ENCODE measurements at regions not wholly inside any gene's neighbourhood (a gene's known extent, or its start where the extent isn't known, plus 50 kb on each side); places are given as distances from the start of the nearest gene placed in this dataset.
A peak's percentile ranks its signal among the peaks of the same experiment; 100 is the strongest.

DNA sequence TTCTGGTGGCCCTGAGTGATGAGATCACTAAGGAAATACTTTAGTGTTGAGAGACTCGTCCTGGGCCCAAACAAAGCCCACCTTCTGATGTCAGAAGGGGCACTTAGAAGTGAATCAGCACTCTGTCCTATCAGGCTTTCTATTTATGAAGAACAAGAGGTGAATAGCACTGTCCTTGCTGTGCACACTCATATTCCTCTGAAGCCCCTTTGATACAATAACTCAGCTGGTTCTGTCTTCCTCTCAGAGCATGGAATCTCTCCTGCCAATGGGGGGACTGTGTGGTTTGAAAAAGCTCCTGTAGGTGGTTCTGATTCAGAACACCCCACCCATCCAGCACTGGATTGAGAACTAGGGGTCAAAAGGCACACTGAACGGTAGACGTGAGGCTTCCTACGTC, 348.1 kb downstream of the ETS1 start:
- H3K4me3 ChIP-seq (ENCODE audit: low read depth, low read length) = no peak overlapping the region
- no peak for DNase-seq (ENCODE audit: low read depth)

DNA sequence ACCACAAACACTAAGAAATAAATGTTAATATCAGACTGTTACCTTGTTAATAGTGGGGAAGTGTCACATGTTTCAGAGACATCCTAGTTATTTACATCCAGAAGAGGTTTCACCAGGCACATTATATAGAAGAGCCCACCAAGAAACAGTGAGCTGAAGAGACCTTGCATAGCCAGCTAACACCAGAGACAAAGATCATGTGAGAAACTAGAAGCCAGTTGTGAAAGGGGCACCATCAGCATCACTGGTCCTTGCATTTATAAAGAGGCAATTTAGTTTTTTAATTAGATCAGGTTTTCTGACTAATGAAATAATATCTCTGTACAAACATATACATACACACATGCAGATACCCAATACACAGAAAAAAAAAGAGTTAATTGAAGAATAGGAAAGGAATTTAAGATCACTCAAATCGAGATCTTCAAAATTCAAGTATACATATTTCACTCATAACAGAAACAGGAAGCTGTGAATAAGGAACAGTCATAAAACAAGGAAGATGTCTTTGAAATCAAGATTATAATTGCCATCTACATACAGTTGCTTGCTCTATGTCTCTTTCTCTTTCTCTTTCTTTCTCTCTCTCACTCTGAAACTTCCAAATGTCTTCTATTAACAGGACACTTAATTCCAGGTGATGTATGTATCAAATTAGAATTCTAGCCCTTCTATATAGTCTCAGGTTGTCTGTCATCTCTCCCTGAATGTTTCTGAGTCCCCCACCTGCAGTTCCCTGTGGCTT, 348.7 kb downstream of the ETS1 start:
- DNase-seq (ENCODE audit: low read depth) = no peak
- no peak overlapping the region for H3K4me3 ChIP-seq (ENCODE audit: low read depth, low read length)

DNA sequence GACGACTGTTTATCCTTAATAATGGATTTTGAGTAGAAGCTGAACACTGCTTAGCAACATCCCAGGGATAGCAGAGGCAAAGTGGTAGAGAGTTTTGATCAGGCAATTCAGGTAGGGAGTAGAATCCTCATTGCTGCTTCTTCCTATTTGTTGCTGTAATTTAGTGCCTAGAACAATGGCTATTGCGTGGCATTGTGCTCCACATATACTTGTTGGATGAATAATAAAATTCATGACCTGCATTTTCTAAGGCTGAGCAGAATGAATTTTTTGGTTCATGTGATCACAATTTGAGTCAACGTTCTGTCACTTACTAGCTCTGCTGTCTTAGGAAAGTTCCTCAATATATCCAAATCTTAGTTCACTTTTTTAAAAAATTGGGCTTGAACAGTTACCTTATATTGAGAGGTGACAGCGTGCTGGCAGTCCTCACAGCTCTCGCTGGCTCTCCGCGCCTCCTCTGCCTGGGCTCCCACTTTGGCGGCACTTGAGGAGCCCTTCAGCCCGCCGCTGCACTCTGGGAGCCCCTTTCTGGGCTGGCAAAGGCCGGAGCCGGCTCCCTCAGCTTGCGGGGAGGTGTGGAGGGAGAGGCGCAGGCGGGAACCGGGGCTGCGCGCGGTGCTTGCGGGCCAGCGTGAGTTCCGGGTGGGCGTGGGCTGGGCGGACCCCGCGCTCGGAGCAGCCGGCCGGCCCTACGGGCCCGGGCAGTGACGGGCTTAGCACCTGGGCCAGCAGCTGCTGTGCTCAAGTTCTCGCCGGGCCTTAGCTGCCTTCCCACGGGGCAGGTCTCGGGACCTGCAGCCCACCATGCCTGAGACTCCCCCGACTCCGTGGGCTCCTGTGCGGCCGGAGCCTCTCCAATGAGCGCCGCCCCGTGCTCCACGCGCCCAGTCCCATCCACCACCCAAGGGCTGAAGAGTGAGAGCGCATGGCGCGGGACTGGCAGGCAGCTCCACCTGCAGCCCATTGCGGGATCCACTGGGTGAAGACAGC, 350.6 kb downstream of the ETS1 start:
- no peak for DNase-seq (ENCODE audit: low read depth)
- no peak overlapping the region for H3K4me3 ChIP-seq (ENCODE audit: low read depth, low read length)

DNA sequence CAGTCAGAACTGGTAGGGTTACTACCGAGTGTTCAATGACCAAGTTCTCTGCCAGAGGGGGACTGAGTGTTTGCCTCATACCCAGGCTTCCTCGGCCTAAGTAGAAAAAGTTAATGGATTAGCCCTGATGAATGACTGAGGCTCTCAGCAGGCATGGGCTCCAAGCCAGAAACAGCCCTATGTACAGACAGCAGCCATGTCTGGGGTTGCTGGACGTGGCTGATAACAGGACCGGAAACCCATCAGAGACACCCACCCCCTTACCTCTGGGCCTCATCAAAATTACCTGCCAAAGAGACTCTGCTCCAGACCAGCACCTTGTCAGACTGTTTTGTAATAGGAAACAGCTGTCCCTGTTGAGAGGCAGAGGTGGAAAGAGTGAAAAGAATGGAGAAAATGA, 351.4 kb downstream of the ETS1 start:
- DNase-seq (ENCODE audit: low read depth) = no peak
- H3K4me3 ChIP-seq (ENCODE audit: low read depth, low read length) = no peak overlapping the region

DNA sequence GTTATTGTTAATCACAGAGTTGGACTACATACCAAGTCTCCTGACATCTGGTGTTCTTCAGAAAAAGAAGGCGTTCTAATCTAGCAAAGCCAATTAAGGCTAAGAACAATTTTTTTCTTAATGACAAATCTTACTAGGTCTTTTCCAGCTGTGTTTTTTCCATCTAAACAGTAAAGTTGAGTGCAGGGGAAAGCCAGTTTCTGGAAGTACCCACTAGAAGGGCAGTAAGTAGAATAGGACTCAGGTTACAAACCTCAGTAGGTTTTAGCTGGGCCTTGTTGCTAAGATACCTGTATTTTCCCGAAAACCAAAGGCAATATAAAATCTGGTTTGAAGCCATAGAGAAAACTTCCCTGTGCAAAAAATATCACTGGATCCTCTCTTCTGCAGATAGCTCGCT, 351.9 kb downstream of the ETS1 start:
- DNase-seq (ENCODE audit: low read depth) = no peak
- no peak overlapping the region for H3K4me3 ChIP-seq (ENCODE audit: low read depth, low read length)

DNA sequence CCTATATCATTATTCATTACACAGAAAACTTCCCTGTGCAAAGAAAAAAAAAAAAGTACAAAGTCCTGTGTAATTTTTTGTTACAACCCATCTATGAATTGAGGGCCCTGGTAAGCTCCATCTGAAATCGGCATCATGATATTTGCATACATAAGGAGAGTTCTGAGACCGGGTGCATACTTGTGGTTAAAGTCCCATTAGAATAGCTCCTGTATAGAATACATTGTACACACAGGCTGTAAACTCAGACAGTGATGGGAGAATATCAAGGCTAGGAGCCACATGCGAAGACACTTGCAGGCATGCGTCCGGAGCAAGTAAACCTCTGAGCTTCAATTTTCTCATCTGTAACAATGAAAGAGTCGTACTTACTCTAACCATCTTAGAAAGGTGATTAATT, 353.2 kb downstream of the ETS1 start:
- H3K4me3 ChIP-seq (ENCODE audit: low read depth, low read length) = no peak overlapping the region
- DNase-seq (ENCODE audit: low read depth) = no peak

DNA sequence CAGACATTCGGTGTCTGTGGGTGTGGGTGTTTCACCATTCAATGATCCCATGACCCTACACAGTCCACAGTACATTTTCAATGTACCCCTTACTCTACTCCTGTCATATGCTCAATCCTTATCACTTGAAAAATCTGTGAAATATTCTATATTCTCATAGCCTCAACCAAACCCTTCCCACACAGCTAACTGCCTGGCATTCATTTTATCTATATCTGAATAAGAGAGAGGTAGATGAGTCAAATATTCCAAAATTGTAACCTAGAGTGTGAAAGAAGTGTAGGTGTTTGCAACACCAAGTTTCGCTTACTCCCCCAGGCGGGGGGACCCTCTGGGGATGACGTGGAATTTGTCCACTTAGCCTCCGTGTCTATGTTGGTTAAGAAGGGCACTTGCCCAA, 354.8 kb downstream of the ETS1 start:
- DNase-seq (ENCODE audit: low read depth) = no peak
- no peak overlapping the region for H3K4me3 ChIP-seq (ENCODE audit: low read depth, low read length)

DNA sequence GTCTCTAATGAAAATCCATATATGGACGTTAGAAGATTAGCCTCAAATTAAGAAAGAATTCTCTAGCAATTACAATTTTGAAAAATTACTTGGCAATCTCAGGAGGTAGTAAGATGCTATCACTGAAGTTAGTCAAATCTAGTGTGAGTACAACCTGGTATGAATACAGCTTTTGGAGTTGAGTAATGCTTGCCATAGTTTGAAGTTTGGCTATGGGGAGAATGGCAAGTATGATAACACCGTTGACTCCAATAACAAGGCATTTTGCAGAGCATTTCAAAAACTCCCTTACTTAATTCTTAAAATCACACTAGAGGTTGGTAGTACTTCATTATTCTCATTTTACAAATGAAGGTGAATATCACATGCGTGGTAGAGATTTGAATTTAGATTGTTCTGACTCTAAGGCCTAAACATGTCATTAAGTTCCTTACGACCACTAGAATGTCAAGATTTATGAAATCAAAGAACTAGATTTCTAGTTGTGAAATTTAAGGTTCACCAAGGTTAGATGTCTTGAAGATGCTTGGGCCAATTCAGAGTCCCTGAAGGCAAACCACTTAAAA, 355.4 kb downstream of the ETS1 start:
- no peak for DNase-seq (ENCODE audit: low read depth)
- H3K4me3 ChIP-seq (ENCODE audit: low read depth, low read length) = no peak overlapping the region

DNA sequence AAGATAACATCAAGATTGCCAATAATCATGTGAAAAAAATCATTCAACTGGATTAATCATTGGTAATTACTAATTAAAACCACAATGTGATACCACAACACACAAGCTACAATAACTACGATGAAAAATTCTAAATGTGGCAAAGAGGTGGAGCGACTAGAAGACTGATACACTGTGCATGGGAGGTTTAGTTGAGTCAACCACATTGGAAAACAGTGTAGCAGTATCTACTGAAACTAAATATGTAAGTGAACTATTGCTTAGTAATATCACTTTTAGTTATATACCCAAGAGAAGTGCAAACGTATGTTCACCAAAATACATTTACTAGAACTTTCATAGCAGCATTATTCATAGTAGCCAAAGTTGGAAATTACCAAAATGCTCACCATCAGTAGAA, 359.9 kb downstream of the ETS1 start:
- H3K4me3 ChIP-seq (ENCODE audit: low read depth, low read length) = no peak overlapping the region
- DNase-seq (ENCODE audit: low read depth) = no peak

DNA sequence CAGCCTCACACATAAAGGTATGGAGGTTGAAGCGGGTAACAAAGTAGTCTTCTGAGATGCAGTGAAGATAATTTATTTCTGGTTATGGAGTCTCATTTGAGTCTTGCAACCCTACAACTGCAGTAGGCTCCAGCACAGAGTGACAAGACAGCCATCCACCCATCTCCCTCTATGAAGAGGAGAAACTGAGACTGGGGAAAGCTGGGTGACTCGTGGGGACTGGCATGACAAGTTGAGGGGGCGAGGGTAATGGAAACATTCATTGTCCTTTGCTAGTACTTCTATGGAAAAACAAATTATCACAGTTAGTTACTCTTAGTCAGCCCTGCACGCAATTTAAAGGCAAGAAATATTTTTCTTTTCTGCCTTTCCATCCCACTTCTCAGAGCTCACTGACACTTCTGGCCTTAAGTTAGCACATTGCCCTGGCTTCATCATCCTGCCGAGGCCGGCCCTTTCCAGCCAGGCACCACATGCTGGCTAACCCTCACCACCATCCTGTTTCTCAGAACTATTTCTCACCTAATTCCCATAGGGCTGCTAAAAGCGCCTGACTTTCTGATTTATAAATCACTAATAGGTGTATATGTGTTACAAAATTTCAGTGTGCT, 361.1 kb downstream of the ETS1 start:
- DNase-seq (ENCODE audit: low read depth) = no peak
- no peak overlapping the region for H3K4me3 ChIP-seq (ENCODE audit: low read depth, low read length)

DNA sequence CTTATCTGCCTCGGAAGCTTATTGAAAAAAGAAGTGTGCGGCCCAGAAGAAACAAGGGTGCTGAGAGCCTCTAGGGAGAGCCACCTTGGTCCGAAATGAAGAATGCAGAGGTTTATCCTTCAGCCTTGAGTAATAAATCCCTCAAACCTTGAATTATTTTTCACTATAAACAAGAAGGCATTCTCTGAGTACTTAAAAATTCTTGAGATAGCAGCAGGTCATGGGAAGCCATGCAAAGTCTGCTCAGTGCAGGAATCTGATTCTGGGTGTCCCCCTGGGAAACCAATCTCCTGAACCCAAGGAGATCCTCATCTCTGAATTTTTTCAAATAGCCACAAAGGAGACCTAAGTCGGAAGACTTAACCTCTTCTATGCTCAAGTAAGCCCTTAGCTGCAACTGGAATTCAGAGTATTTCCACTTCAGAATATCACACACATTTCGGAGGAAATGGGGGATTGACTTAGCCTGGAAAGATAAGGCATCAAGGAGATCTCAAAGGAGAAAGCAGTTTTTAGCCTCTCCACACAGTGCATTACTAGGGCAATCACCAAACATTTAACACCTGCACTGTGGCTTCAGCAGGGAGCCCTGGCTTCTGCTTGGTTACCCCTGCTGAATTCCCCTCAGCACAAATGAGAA, 365.0 kb downstream of the ETS1 start:
- DNase-seq (ENCODE audit: low read depth) = no peak
- H3K4me3 ChIP-seq (ENCODE audit: low read depth, low read length) = no peak overlapping the region

DNA sequence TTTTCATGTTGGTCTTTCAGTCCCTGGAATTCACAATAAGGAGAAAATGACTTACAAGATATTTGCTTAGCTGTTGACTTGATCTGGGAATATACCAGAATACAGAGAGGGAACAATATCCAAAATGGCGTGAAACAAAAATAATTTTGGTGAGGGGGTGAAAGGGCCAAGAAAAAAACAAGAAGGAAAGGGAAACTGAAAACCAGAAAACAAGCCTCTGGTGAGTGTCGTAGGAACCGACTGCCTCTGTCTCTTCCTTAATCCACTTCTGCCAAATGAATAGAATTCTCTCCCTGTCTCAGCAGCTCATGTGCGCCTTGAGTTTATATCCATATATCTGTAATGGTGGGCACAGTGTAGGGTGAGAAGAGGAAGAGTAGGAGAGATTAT, 367.6 kb downstream of the ETS1 start:
- H3K4me3 ChIP-seq (ENCODE audit: low read depth, low read length) = no peak overlapping the region
- DNase-seq (ENCODE audit: low read depth) = no peak

DNA sequence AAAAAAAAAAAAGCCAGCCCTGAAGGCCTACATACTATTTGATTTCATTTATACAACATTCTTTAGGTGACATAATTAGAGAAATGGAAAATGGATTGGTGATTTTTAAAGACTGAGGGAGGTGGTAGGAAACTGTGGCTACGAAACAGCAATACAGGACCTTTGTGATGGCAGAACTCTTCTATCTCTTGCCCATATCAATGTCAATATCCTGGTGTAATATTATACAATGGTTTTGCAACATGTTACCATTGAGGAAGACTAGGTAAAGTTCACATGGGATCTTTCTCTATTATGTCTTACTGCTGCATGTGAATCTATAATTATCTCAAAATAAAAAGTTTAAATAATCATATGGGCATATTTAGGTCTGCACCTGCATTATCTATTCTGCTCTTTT, 371.2 kb downstream of the ETS1 start:
- no peak overlapping the region for H3K4me3 ChIP-seq (ENCODE audit: low read depth, low read length)
- DNase-seq (ENCODE audit: low read depth) = no peak

DNA sequence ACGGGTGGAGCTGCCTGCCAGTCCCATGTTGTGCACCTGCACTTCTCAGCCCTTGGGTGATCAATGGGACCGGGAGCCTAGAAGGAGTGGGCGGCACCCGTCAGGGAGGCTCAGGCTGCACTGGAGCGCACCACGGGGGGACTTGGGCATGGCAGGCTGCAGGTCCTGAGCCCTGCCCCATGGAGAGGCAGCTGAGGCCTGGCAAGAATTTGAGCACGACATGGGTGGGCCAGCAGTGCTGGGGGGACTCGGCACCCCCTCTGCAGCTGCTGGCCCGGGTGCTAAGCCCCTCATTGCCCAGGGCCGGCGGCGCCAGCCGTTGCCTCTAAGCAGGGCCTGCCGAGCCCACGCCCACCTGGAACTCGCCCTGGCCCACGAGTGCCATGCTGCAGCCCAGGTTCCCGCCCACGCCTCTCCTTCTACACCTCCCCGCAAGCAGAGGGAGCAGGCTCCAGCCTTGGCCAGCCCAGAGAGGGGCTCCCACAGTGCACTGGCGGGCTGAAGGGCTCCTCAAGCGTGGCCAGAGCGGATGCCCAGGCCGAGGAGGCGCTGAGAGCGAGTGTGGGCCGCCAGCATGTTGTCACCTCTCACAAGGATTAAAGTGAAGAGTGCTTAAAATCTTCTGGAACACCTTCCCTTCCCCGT, 372.0 kb downstream of the ETS1 start:
- no peak for DNase-seq (ENCODE audit: low read depth)
- no peak overlapping the region for H3K4me3 ChIP-seq (ENCODE audit: low read depth, low read length)

DNA sequence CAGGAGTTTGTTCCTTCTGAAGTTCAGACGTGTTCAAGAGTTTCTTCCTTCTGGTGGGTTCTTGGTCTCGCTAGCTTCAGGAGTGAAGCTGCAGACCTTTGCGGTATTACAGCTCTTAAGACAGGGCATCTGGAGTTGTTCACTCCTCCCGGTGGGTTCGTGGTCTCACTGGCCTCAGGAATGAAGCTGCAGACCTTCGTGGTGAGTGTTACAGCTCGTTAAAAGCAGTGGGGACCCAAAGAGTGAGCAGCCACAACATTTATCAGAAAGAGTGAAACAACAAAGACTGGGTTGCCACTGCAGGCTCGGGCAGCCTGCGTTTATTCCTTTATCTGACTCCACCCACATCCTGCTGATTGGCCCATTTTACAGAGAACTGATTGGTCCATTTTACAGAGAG, 373.1 kb downstream of the ETS1 start:
- H3K4me3 ChIP-seq (ENCODE audit: low read depth, low read length) = no peak overlapping the region
- DNase-seq (ENCODE audit: low read depth) = no peak

DNA sequence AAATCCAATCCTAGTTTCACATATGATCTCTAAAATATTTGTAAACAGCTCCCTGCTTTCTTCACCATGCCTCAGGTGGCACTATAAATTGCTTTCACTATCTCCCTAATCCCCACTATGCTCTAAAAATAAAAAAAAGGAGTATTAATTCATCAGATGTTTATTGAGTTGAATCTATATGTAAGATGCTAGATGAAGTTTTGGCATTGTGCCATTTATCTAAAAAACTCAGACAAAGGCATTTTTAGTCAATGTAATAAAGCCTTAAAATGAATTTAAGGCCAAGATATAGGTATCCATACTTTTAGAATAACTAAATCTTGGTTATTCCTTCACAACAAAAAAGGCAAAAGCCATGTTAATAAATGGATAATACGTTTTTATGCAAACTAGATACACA, 373.9 kb downstream of the ETS1 start:
- no peak overlapping the region for H3K4me3 ChIP-seq (ENCODE audit: low read depth, low read length)
- DNase-seq (ENCODE audit: low read depth) = no peak

DNA sequence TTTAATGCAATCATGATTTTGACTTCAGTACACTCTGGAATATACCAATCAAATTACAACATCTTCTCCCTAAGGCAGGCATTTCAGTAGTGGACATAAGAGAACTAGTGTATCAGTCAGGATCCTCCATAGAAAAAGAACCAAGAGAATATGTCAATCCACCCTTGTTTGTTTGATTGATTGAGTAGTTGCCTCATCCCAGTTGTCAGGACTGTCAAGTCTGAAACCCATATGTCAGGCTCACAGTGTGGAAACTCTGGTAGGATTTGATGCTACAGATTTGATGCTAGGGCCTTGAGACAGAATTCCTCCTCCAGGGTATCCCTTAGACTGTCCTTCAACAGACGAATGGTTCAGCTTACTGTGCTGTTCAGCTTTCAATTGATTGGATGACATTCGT, 375.0 kb downstream of the ETS1 start:
- H3K4me3 ChIP-seq (ENCODE audit: low read depth, low read length) = no peak overlapping the region
- DNase-seq (ENCODE audit: low read depth) = no peak

DNA sequence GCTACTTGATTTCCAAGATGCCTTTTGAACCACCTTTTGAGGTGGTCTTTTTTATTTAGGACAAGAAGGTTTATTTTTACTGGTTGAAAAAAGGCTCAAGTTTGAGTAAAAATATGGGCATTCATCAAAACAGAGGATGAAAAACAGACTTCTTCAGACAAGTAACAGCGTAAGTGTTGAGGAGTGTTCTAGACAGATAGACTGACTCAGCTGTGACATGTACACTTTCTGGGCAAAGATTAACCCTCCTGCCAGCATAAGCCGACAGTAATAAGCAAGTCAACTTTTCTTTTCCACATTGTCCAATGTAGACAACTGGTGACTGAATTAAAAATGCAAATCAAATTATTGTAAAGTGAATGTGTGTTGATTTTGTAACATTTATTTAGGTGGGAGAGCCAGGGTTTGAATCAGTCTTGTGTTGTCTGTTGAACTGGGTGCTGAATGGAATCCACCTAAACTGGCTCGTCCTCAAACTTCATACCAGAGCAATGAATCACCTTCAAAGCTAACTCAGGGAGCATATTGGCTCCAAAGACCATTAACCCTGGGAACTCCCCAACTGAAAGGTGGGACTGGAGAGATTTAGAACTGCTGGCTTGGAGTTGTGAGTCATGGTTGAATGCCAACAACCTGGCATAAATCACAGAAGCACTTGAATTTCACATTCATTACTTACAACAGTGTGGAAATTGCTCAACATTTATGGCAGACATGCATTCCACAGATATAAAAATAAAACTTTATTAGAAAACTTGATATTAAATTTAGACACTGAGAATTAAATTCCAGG, 377.0 kb downstream of the ETS1 start:
- no peak overlapping the region for H3K4me3 ChIP-seq (ENCODE audit: low read depth, low read length)
- peak; percentile 98 for DNase-seq (ENCODE audit: low read depth)

DNA sequence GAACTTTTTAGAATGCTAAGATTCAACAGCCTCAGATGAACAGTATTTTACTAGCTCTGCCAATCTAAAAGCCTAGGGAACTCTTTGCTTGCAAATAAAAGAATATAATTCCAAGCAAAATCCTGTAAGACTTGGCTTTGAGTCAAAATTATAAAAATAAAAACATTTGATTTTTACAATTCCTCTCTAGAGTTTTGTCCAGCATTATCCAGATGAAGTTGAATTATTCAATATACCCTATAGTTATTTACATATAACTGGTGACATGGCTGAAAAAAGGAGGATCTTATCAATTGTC, 378.3 kb downstream of the ETS1 start:
- H3K4me3 ChIP-seq (ENCODE audit: low read depth, low read length) = no peak overlapping the region
- no peak for DNase-seq (ENCODE audit: low read depth)

Measured in skeletal muscle cell (primary cell).